K562 (cell line): ENCODE measurements at regions not wholly inside any gene's neighbourhood (a gene's known extent, or its start where the extent isn't known, plus 50 kb on each side); places are given as distances from the start of the nearest gene placed in this dataset.

Source experiments
- ATAC-seq: fragments of 200-7000 bp; cut with Tn5 transposase; 3 replicates; pipeline ENCODE4 v1.9.1; 2020; ENCODE audit warnings: moderate library complexity
- BruUV-seq: library from RNA; stranded (reverse); fragments of 400-500 nt; replicated peaks from 2 replicates; lab custom pipeline; 2021; lab: Mats Ljungman, UMichigan
- CTCF ChIA-PET: fragments of 300-600 bp; formaldehyde crosslinking; extraction: SDS; loops from one replicate; lab custom pipeline; 2021; ENCODE audit warnings: low intra/inter-chr PET ratio; lab: Yijun Ruan, JAX
- POLR2A ChIA-PET: fragments of 300-600, 350-650 bp; sonication (Branson Sonifier 250); formaldehyde crosslinking; extraction: SDS; loops from one replicate; lab custom pipeline; 2021; ENCODE audit warnings: antibody characterized with exemption, inconsistent platforms; lab: Yijun Ruan, JAX
- DNase-seq, 4 experiments: peaks; one replicate each; pipeline versions ENCODE4 v3.0.0 to v3.0.0-alpha.2; 2011 to 2018; ENCODE audit warnings: low spot score in 3 of 4, mixed read lengths in 3 of 4; ENCODE audit errors: extremely low read depth in 1 of 4
- FAIRE-seq: peaks from 2 replicates; lab custom pipeline; 2011; peaks lifted over from hg19 to GRCh38; lab: Jason Lieb, UNC
- H2AFZ ChIP-seq: 2 replicates; pipeline ENCODE4 v1.6.0; 2011; ENCODE audit warnings: low read depth, low read length, control low read depth, inconsistent platforms
- H3K27ac ChIP-seq: fragments of 200-600 bp; 3 replicates; pipeline ENCODE4 v1.8.0; 2011; ENCODE audit warnings: low read depth, mild to moderate bottlenecking, control low read depth, inconsistent platforms, low read length, moderate library complexity, mixed read lengths; ENCODE audit errors: extremely low read depth
- H3K27me3 ChIP-seq, 2 experiments: fragments of 300-600 bp in 1 of 2; 2 replicates in 1 of 2; 3 replicates in 1 of 2; pipeline versions ENCODE4 v1.6.0 to v1.8.0; 2011; ENCODE audit warnings: inconsistent platforms in 2 of 2, low read length in 2 of 2, mild to moderate bottlenecking in 1 of 2, mixed read lengths in 1 of 2, moderate library complexity in 1 of 2; ENCODE audit not compliant: control insufficient read depth in 2 of 2, insufficient read depth in 2 of 2
- H3K36me3 ChIP-seq: fragments of 300-600 bp; 3 replicates; pipeline ENCODE4 v1.8.0; 2011; ENCODE audit warnings: mild to moderate bottlenecking, low read length, inconsistent platforms; ENCODE audit not compliant: control insufficient read depth, insufficient read depth
- H3K4me1 ChIP-seq, 2 experiments: fragments of 200-600 bp in 1 of 2; replicated peaks in 1 of 2; 2 replicates in 1 of 2; 3 replicates in 1 of 2; pipeline versions ENCODE4 v1.5.1 to v1.8.0; 2011; ENCODE audit warnings: inconsistent platforms in 2 of 2, low read length in 2 of 2, mild to moderate bottlenecking in 1 of 2, mixed read lengths in 1 of 2, moderate library complexity in 1 of 2; ENCODE audit not compliant: control insufficient read depth in 2 of 2, insufficient read depth in 2 of 2
- H3K4me2 ChIP-seq: 2 replicates; pipeline ENCODE4 v1.6.1; 2011; ENCODE audit warnings: low read length, control low read depth, inconsistent platforms, mixed read lengths; ENCODE audit not compliant: insufficient read depth
- H3K4me3 ChIP-seq: fragments of 200-600 bp; sonication (generic), shearing (Covaris generic); 2 replicates; pipeline ENCODE4 v1.5.1; 2016; ENCODE audit warnings: control low read depth, inconsistent platforms
- H3K79me2 ChIP-seq: fragments of 200-600 bp; 3 replicates; pipeline ENCODE4 v1.8.0; 2011; ENCODE audit warnings: low read length, inconsistent platforms; ENCODE audit not compliant: control insufficient read depth, insufficient read depth
- H3K9ac ChIP-seq, 2 experiments: 2 replicates each; pipeline versions ENCODE4 v1.6.0 to v1.6.1; 2011; ENCODE audit warnings: low read depth in 2 of 2, low read length in 2 of 2, control low read depth in 1 of 2, inconsistent platforms in 1 of 2, mild to moderate bottlenecking in 1 of 2, mixed read lengths in 1 of 2; ENCODE audit not compliant: insufficient read depth in 1 of 2
- H3K9me1 ChIP-seq: one replicate; pipeline ENCODE4 v1.6.0; 2011; ENCODE audit warnings: inconsistent platforms, mild to moderate bottlenecking, low read length, moderate library complexity; ENCODE audit not compliant: control insufficient read depth, insufficient read depth
- H3K9me3 ChIP-seq: replicated peaks from 2 replicates; pipeline ENCODE4 v1.5.1; 2011; ENCODE audit warnings: low read depth, low read length, inconsistent platforms; ENCODE audit not compliant: control insufficient read depth, insufficient read depth
- H4K20me1 ChIP-seq: replicated peaks from 2 replicates; pipeline ENCODE4 v1.6.1; 2011; ENCODE audit warnings: low read length, inconsistent platforms, mixed read lengths; ENCODE audit not compliant: control insufficient read depth, insufficient read depth
- ARID4B ChIP-seq: sonication (generic); formaldehyde crosslinking; IDR thresholded peaks from 2 replicates; pipeline ENCODE4 v1.8.0; 2022; ENCODE audit warnings: mild to moderate bottlenecking, missing genetic modification reagents
- ETS1 ChIP-seq: conservative IDR thresholded peaks from 2 replicates; pipeline ENCODE4 v1.6.1; 2011; ENCODE audit warnings: low read depth, mild to moderate bottlenecking, low read length; ENCODE audit not compliant: control insufficient read depth
- FOXM1 ChIP-seq, 2 experiments: fragments of 450-650 bp in 1 of 2; sonication (generic) in 1 of 2; formaldehyde crosslinking in 1 of 2; IDR thresholded peaks; 2 replicates each; pipeline versions ENCODE4 v1.6.1 to v1.9.0; 2017 to 2022; ENCODE audit warnings: low read depth in 2 of 2, mild to moderate bottlenecking in 2 of 2, missing genetic modification reagents in 1 of 2, moderate library complexity in 1 of 2
- FOXO4 ChIP-seq: fragments of 450-650 bp; formaldehyde crosslinking; IDR thresholded peaks from 2 replicates; pipeline ENCODE4 v1.4.0; 2020; ENCODE audit warnings: mild to moderate bottlenecking, moderate library complexity
- HDAC2 ChIP-seq: fragments of 450-650 bp; IDR thresholded peaks from 2 replicates; pipeline ENCODE4 v1.6.1; 2016; ENCODE audit warnings: mild to moderate bottlenecking
- HDAC3 ChIP-seq: fragments of 450-650 bp; IDR thresholded peaks from 2 replicates; pipeline ENCODE4 v1.6.1; 2018; ENCODE audit warnings: borderline replicate concordance, mild to moderate bottlenecking, moderate library complexity; ENCODE audit not compliant: partially characterized antibody
- HMG20A ChIP-seq: fragments of 450-650 bp; formaldehyde crosslinking; conservative IDR thresholded peaks from 2 replicates; pipeline ENCODE4 v1.4.0; 2020; ENCODE audit warnings: mild to moderate bottlenecking, mixed read lengths
- HSF4 ChIP-seq: fragments of 250-450 bp; sonication (Bioruptor Pico); IDR thresholded peaks from 2 replicates; pipeline ENCODE4 v2.1.2; 2022; ENCODE audit warnings: mild to moderate bottlenecking, moderate library complexity, borderline replicate concordance
- NCOA1 ChIP-seq: fragments of 450-650 bp; IDR thresholded peaks from 2 replicates; pipeline ENCODE4 v1.6.1; 2016; ENCODE audit warnings: low read depth
- NR2C2 ChIP-seq, 2 experiments: fragments of 200-800 bp in 1 of 2; sonication (Bioruptor generic) in 1 of 2; sonication (generic) in 1 of 2; formaldehyde crosslinking in 1 of 2; IDR thresholded peaks; 2 replicates each; pipeline versions ENCODE4 v1.6.1 to v1.8.0; 2016 to 2022; ENCODE audit warnings: mild to moderate bottlenecking in 1 of 2, missing compliant biosample characterization in 1 of 2, missing genetic modification characterization in 1 of 2, missing genetic modification reagents in 1 of 2
- TAF9B ChIP-seq: fragments of 450-650 bp; IDR thresholded peaks from 2 replicates; pipeline ENCODE4 v1.6.1; 2018; ENCODE audit warnings: mild to moderate bottlenecking; ENCODE audit not compliant: partially characterized antibody
- TBP ChIP-seq: optimal IDR thresholded peaks from 2 replicates; pipeline ENCODE3; 2011; ENCODE audit warnings: low read depth, low read length, improper control_type of control experiment
- ZBTB17 ChIP-seq: fragments of 450-650 bp; formaldehyde crosslinking; IDR thresholded peaks from 2 replicates; pipeline ENCODE4 v1.4.0; 2020; ENCODE audit warnings: mild to moderate bottlenecking
- ZNF212 ChIP-seq: fragments of 450-650 bp; formaldehyde crosslinking; IDR thresholded peaks from 2 replicates; pipeline ENCODE4 v1.4.0; 2020; ENCODE audit warnings: mild to moderate bottlenecking
- ZNF239 ChIP-seq: fragments of 250-450 bp; sonication (Bioruptor Pico); IDR thresholded peaks from 2 replicates; pipeline ENCODE4 v1.4.0; 2020; ENCODE audit warnings: mild to moderate bottlenecking
- WGBS: fragments of 100-300 bp; shearing (Covaris generic); methylation state at CpG from one replicate; pipeline ENCODE4 v1.1.6; 2016; ENCODE audit warnings: low coverage, mixed read lengths; ENCODE audit not compliant: insufficient coverage; ENCODE audit errors: missing lambda C conversion rate; 5-methylcytosine and 5-hydroxymethylcytosine counted together
- in situ Hi-C: fragments of 300-500 bp; cut with MboI; formaldehyde crosslinking; loops from 4 replicates; pipeline ENCODE4 v1.15.0; 2018; ENCODE audit warnings: inconsistent platforms, mixed read lengths
- intact Hi-C: fragments of 100-400 bp; cut with micrococcal nuclease; formaldehyde crosslinking; loops from 2 replicates; pipeline ENCODE4 v1.14.2; 2022

GRCh38 chr1:43042127-43042526 lies 83.5 kb upstream of the SLC2A1 start:
- DNase-seq: no peak
- Histone ChIP-seq H3K36me3 (no peaks in the 10 kb centered on the region), H3K9me1 (no peaks in the 10 kb centered on the region), H3K4me1 (peaks cover 6 to 20% of the 10 kb centered on the region in 2 experiments), H3K79me2 (no peaks in the 10 kb centered on the region), H3K9me3 (0 out of 2 replicates have a peak, but pooled peaks cover 3% of the 10 kb centered on the region), H3K9ac (no peak overlapping the region), H3K27me3 (0 out of 5 replicates have a peak, but pooled peaks cover 0 to 9% of the 10 kb centered on the region in 2 experiments), H3K4me3 (no peak overlapping the region), H4K20me1 (no peaks in the 10 kb centered on the region; the same call in 1 of the 2 replicates), H3K27ac (no peak overlapping the region), H3K4me2 (no peak overlapping the region), H2AFZ (no peak overlapping the region; the same call in 1 of the 2 replicates)
- 38% methylated on average over 4 of the region's 4 CpGs for WGBS
- POLR2A ChIA-PET: interaction anchor here (0.8 kb wide), 1 partner anchor 13 kb away, joined by 3 read pairs; no protein-coding TSS in a partner anchor
- no peak for FAIRE-seq
- in situ Hi-C loops: no loop called here
- intact Hi-C loops: no loop called here
- CTCF ChIA-PET: no interaction called here
- BruUV-seq: no TSS peak
- no peak for ATAC-seq
- TF ChIP-seq ETS1 (no peak), HDAC3 (no peak), TAF9B (no peak), HMG20A (CRISPR knock-in tag) (no peak), HSF4 (CRISPR knock-in tag) (no peak), ZNF239 (no peak), ZBTB17 (CRISPR knock-in tag) (no peak), FOXM1 (IDR thresholded peaks at IDR 0.05; ENCODE audit: low read depth) (no peak), FOXM1 (CRISPR knock-in tag; IDR thresholded peaks at IDR 0.05; ENCODE audit: low read depth) (no peak), ZNF212 (CRISPR knock-in tag) (no peak), NCOA1 (no peak), HDAC2 (no peak), TBP (no peak), NR2C2 (CRISPR knock-in tag; IDR thresholded peaks at IDR 0.05) (no peak), NR2C2 (tag; IDR thresholded peaks at IDR 0.05) (no peak), FOXO4 (no peak), ARID4B (no peak)
